ENCODE measurements at regions not wholly inside any gene's neighbourhood (a gene's known extent, or its start where the extent isn't known, plus 50 kb on each side); places are given as distances from the start of the nearest gene placed in this dataset.

DNA sequence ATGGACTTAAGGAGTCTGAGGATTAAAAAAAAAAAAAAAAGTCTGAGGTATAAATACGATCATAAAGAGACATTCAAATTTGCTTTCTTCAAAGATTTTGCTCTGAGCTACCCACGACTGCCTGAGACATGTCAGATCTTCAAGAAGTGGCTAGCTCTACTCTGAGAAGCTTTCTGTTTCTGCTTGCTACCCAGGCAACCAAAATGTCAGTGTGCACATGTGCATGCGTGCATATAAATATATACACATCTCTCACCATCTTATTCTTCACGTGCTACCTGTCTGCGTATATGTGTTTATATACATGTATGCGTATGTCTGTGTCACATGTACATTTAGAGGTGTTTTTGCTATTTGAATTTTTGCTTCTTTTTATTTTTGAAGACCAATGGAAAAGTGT is 299.6 kb upstream of the STXBP5 start:
- intact Hi-C loops (cut with DNase I; ENCODE audit: low total_unique reads) = no loop called here
- no peaks in the 10 kb centered on the region for H3K36me3 ChIP-seq
- no peak overlapping the region for H3K4me3 ChIP-seq
- H3K27ac ChIP-seq = no peak overlapping the region
- peaks cover 0 to 7% (median 0%) of the 10 kb centered on the region in 6 donors for H3K4me1 ChIP-seq
- H3K27me3 ChIP-seq (replicated peaks in 1 of 7) = no peaks in the 10 kb centered on the region
- 77 to 87% (median 85%) methylated on average over 6 of the region's 6 CpGs for WGBS, 5 donors
- DNase-seq = no peak
- TF ChIP-seq, protein P1, sequence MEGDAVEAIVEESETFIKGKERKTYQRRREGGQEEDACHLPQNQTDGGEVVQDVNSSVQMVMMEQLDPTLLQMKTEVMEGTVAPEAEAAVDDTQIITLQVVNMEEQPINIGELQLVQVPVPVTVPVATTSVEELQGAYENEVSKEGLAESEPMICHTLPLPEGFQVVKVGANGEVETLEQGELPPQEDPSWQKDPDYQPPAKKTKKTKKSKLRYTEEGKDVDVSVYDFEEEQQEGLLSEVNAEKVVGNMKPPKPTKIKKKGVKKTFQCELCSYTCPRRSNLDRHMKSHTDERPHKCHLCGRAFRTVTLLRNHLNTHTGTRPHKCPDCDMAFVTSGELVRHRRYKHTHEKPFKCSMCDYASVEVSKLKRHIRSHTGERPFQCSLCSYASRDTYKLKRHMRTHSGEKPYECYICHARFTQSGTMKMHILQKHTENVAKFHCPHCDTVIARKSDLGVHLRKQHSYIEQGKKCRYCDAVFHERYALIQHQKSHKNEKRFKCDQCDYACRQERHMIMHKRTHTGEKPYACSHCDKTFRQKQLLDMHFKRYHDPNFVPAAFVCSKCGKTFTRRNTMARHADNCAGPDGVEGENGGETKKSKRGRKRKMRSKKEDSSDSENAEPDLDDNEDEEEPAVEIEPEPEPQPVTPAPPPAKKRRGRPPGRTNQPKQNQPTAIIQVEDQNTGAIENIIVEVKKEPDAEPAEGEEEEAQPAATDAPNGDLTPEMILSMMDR (IDR thresholded peaks at IDR 0.05 in 8 of 11, conservative IDR thresholded peaks at IDR 0.05 in 3 of 11) = no peak
- TF ChIP-seq POLR2A (IDR thresholded peaks at IDR 0.05) (no peak), POLR2AphosphoS5 (IDR thresholded peaks at IDR 0.05) (no peak)
- no peaks in the 10 kb centered on the region for H3K9me3 ChIP-seq

- no peak for DNase-seq
- TF ChIP-seq, protein P1 (IDR thresholded peaks at IDR 0.05 in 8 of 11, conservative IDR thresholded peaks at IDR 0.05 in 3 of 11) = no peak
- no peak for TF ChIP-seq POLR2A (IDR thresholded peaks at IDR 0.05)
- no peak for TF ChIP-seq POLR2AphosphoS5 (IDR thresholded peaks at IDR 0.05)
- H3K4me3 ChIP-seq = no peak overlapping the region
- no peaks in the 10 kb centered on the region for H3K36me3 ChIP-seq
- H3K27ac ChIP-seq = no peak overlapping the region
- intact Hi-C loops (cut with DNase I; ENCODE audit: low total_unique reads) = no loop called here
- peaks cover 0 to 7% (median 0%) of the 10 kb centered on the region in 6 donors for H3K4me1 ChIP-seq
- no peaks in the 10 kb centered on the region for H3K27me3 ChIP-seq (replicated peaks in 1 of 7)
- no peaks in the 10 kb centered on the region for H3K9me3 ChIP-seq
Measured at GRCh38 chr6:146905181-146905704, 299.0 kb upstream of the STXBP5 start.

- intact Hi-C loops (cut with DNase I; ENCODE audit: low total_unique reads) = no loop called here
- Histone ChIP-seq H3K4me3 (no peak overlapping the region), H3K27me3 (replicated peaks in 1 of 7) (no peaks in the 10 kb centered on the region), H3K9me3 (no peaks in the 10 kb centered on the region), H3K36me3 (no peaks in the 10 kb centered on the region), H3K27ac (no peak overlapping the region), H3K4me1 (peaks cover 0 to 22% (median 8%) of the 10 kb centered on the region in 6 donors)
- no peak for DNase-seq
- WGBS, 5 donors = 85 to 95% (median 89%) methylated on average over 4 of the region's 4 CpGs
- TF ChIP-seq POLR2AphosphoS5 (IDR thresholded peaks at IDR 0.05) (no peak), POLR2A (IDR thresholded peaks at IDR 0.05) (no peak)
- TF ChIP-seq, protein P1 (IDR thresholded peaks at IDR 0.05 in 8 of 11, conservative IDR thresholded peaks at IDR 0.05 in 3 of 11) = no peak
Measured at GRCh38 chr6:146908786-146909185, 295.4 kb upstream of the STXBP5 start.

GRCh38 chr6:146909376-146909775 is 294.8 kb upstream of the STXBP5 start:
- Histone ChIP-seq H3K4me3 (no peak overlapping the region), H3K27me3 (replicated peaks in 1 of 7) (no peaks in the 10 kb centered on the region), H3K4me1 (peaks cover 0 to 27% (median 12%) of the 10 kb centered on the region in 6 donors), H3K9me3 (no peaks in the 10 kb centered on the region), H3K27ac (no peak overlapping the region), H3K36me3 (no peaks in the 10 kb centered on the region)
- 82 to 88% (median 87%) methylated on average over 2 of the region's 2 CpGs for WGBS, 5 donors
- no peak for DNase-seq
- intact Hi-C loops (cut with DNase I; ENCODE audit: low total_unique reads) = no loop called here
- TF ChIP-seq POLR2A (IDR thresholded peaks at IDR 0.05) = no peak
- no peak for TF ChIP-seq POLR2AphosphoS5 (IDR thresholded peaks at IDR 0.05)
- TF ChIP-seq, protein P1 (IDR thresholded peaks at IDR 0.05 in 8 of 11, conservative IDR thresholded peaks at IDR 0.05 in 3 of 11) = no peak

Data from spleen (tissue), 11 donors.